HCT116 (cell line): ENCODE measurements at regions not wholly inside any gene's neighbourhood (a gene's known extent, or its start where the extent isn't known, plus 50 kb on each side); places are given as distances from the start of the nearest gene placed in this dataset.

ENCODE experiments used
- ATAC-seq: fragments of 200-7000 bp; cut with Tn5 transposase; 2 replicates; pipeline ENCODE4 v1.9.1; 2020; ENCODE audit warnings: mild to moderate bottlenecking, moderate library complexity
- BruUV-seq: library from RNA; stranded (reverse); fragments of 400-500 nt; replicated peaks from 2 replicates; lab custom pipeline; 2021; lab: Mats Ljungman, UMichigan
- CTCF ChIA-PET: fragments of 300-600 bp; sonication (Branson Sonifier 250); formaldehyde crosslinking; loops from one replicate; lab custom pipeline; 2021; ENCODE audit warnings: antibody characterized with exemption; lab: Charles Lee
- POLR2A ChIA-PET: fragments of 300-600, 350-600 bp; sonication (Branson Sonifier 250); formaldehyde crosslinking; loops from one replicate; lab custom pipeline; 2021; ENCODE audit warnings: antibody characterized with exemption; lab: Charles Lee
- RAD21 ChIA-PET, 2 experiments: fragments of 300-600 bp; sonication (Branson Sonifier 250); formaldehyde crosslinking; loops; one replicate each; lab custom pipeline; 2023; ENCODE audit warnings: low total read pairs in 2 of 2; ENCODE audit not compliant: uncharacterized antibody in 2 of 2, unreplicated experiment in 2 of 2, low non-redundant PET in 1 of 2; lab: Charles Lee
- DNase-seq: peaks from one replicate; pipeline ENCODE4 v3.0.0-alpha.2; 2010; ENCODE audit warnings: low read depth, low spot score
- H2AFZ ChIP-seq: fragments of 200-600 bp; shearing (Covaris generic), sonication (generic); 2 replicates; pipeline ENCODE4 v1.6.1; 2017; ENCODE audit warnings: low read depth, mixed run types, mixed read lengths, antibody characterized with exemption, low read length; ENCODE audit not compliant: poor library complexity, severe bottlenecking
- H3K27ac ChIP-seq: 2 replicates; pipeline ENCODE4 v1.5.1; 2012; ENCODE audit warnings: low read depth, low read length
- H3K27me3 ChIP-seq: fragments of 200-600 bp; sonication (generic); 2 replicates; pipeline ENCODE4 v1.6.1; 2016; ENCODE audit warnings: mixed run types, low read length, mixed read lengths; ENCODE audit not compliant: insufficient read depth
- H3K36me3 ChIP-seq, 2 experiments: fragments of 200-500 bp in 1 of 2; fragments of 200-600 bp in 1 of 2; sonication (Bioruptor generic) in 1 of 2; sonication (generic) in 1 of 2; 2 replicates each; pipeline versions ENCODE4 v1.5.1 to v1.6.1; 2014 to 2016; ENCODE audit warnings: low read length in 2 of 2, inconsistent platforms in 1 of 2, mixed read lengths in 1 of 2, mixed run types in 1 of 2; ENCODE audit not compliant: insufficient read depth in 2 of 2, control insufficient read depth in 1 of 2
- H3K4me1 ChIP-seq, 2 experiments: fragments of 200-600 bp in 1 of 2; sonication (generic) in 1 of 2; 2 replicates each; pipeline versions ENCODE4 v1.5.1 to v1.6.1; 2012 to 2017; ENCODE audit warnings: low read length in 2 of 2, inconsistent platforms in 1 of 2, mild to moderate bottlenecking in 1 of 2, mixed read lengths in 1 of 2, mixed run types in 1 of 2, moderate library complexity in 1 of 2; ENCODE audit not compliant: insufficient read depth in 2 of 2, control insufficient read depth in 1 of 2
- H3K4me2 ChIP-seq: fragments of 200-600 bp; sonication (generic); 2 replicates; pipeline ENCODE4 v1.6.1; 2017; ENCODE audit warnings: mixed run types, low read length, mixed read lengths
- H3K4me3 ChIP-seq, 2 experiments: fragments of 200-600 bp in 1 of 2; sonication (generic) in 1 of 2; replicated peaks in 1 of 2; 2 replicates each; pipeline ENCODE4 v1.5.1; 2011 to 2016; ENCODE audit warnings: low read length in 2 of 2, control low read depth in 1 of 2, low read depth in 1 of 2, mild to moderate bottlenecking in 1 of 2, mixed read lengths in 1 of 2, mixed run types in 1 of 2
- H3K79me2 ChIP-seq: fragments of 200-600 bp; sonication (generic); 2 replicates; pipeline ENCODE4 v1.6.1; 2017; ENCODE audit warnings: mild to moderate bottlenecking, mixed run types, low read length, moderate library complexity, mixed read lengths; ENCODE audit not compliant: insufficient read depth
- H3K9ac ChIP-seq: fragments of 200-600 bp; sonication (generic); 2 replicates; pipeline ENCODE4 v1.6.1; 2016; ENCODE audit warnings: low read length, mixed read lengths
- H3K9me2 ChIP-seq: fragments of 200-600 bp; sonication (generic), shearing (Covaris generic); 2 replicates; pipeline ENCODE4 v1.6.1; 2017; ENCODE audit warnings: mixed run types, mild to moderate bottlenecking, moderate library complexity; ENCODE audit not compliant: insufficient read depth
- H3K9me3 ChIP-seq, 2 experiments: fragments of 200-500 bp in 1 of 2; fragments of 200-600 bp in 1 of 2; sonication (Bioruptor generic) in 1 of 2; sonication (generic) in 1 of 2; 2 replicates each; pipeline ENCODE4 v1.6.1; 2014 to 2017; ENCODE audit warnings: low read length in 2 of 2, mixed read lengths in 2 of 2, inconsistent platforms in 1 of 2, low read depth in 1 of 2, mild to moderate bottlenecking in 1 of 2, mixed run types in 1 of 2, moderate library complexity in 1 of 2; ENCODE audit not compliant: control insufficient read depth in 1 of 2, insufficient read depth in 1 of 2
- H4K20me1 ChIP-seq: fragments of 200-600 bp; sonication (generic), shearing (Covaris generic); 2 replicates; pipeline ENCODE4 v1.6.1; 2017; ENCODE audit warnings: mixed run types, mild to moderate bottlenecking, moderate library complexity; ENCODE audit not compliant: insufficient read depth
- CBX3 ChIP-seq: IDR thresholded peaks from 2 replicates; pipeline ENCODE4 v1.6.1; 2012; ENCODE audit warnings: low read depth
- CEBPB ChIP-seq: IDR thresholded peaks from 2 replicates; pipeline ENCODE4 v1.6.1; 2012; ENCODE audit warnings: low read depth
- EGR1 ChIP-seq: IDR thresholded peaks from 2 replicates; pipeline ENCODE4 v1.6.1; 2012; ENCODE audit warnings: low read depth
- ELF1 ChIP-seq: IDR thresholded peaks from 2 replicates; pipeline ENCODE4 v1.6.1; 2012; ENCODE audit warnings: low read depth, borderline replicate concordance
- EZH2 ChIP-seq: fragments of 200-600 bp; sonication (generic); IDR thresholded peaks from 2 replicates; pipeline ENCODE4 v1.6.1; 2017; ENCODE audit warnings: antibody characterized with exemption, mixed run types
- EZH2phosphoT487 ChIP-seq: fragments of 200-600 bp; IDR thresholded peaks from 2 replicates; pipeline ENCODE4 v1.6.1; 2018; ENCODE audit warnings: antibody characterized with exemption, borderline replicate concordance
- FOSL1 ChIP-seq: IDR thresholded peaks from 2 replicates; pipeline ENCODE4 v1.6.1; 2012; ENCODE audit warnings: low read depth
- JUND ChIP-seq: IDR thresholded peaks from 2 replicates; pipeline ENCODE4 v1.6.1; 2012
- REST ChIP-seq: IDR thresholded peaks from 2 replicates; pipeline ENCODE4 v1.6.1; 2012; ENCODE audit warnings: low read depth
- SP1 ChIP-seq: IDR thresholded peaks from 2 replicates; pipeline ENCODE4 v1.6.1; 2012; ENCODE audit warnings: low read depth
- SRF ChIP-seq: IDR thresholded peaks from 2 replicates; pipeline ENCODE4 v1.6.1; 2012; ENCODE audit warnings: low read depth
- ZFX ChIP-seq: fragments of 450-650 bp; IDR thresholded peaks from 2 replicates; pipeline ENCODE4 v1.6.1; 2017
- intact Hi-C: fragments of 100-400 bp; cut with micrococcal nuclease; formaldehyde crosslinking; loops from 2 replicates; pipeline ENCODE4 v1.10.0; 2022

- ATAC-seq (no peak), DNase-seq (no peak)
- TF ChIP-seq CBX3 (no peak), SP1 (no peak), JUND (no peak), FOSL1 (no peak), EGR1 (no peak), CEBPB (no peak), REST (no peak), EZH2phosphoT487 (no peak), EZH2 (no peak), ELF1 (no peak), SRF (no peak), ZFX (no peak)
- no peak overlapping the region for H3K27ac ChIP-seq
- intact Hi-C loops, result no loop called here
- peaks cover 12 to 23% of the 10 kb centered on the region in 2 experiments for H3K4me1 ChIP-seq
- H3K27me3 ChIP-seq, result no peaks in the 10 kb centered on the region
- H3K9ac ChIP-seq, result no peak overlapping the region
- H2AFZ ChIP-seq, result no peak overlapping the region
- H3K9me3 ChIP-seq, result no peaks in the 10 kb centered on the region
- H3K36me3 ChIP-seq, result no peaks in the 10 kb centered on the region
- no peak overlapping the region for H3K4me3 ChIP-seq
- H4K20me1 ChIP-seq, result no peaks in the 10 kb centered on the region
- no peaks in the 10 kb centered on the region for H3K9me2 ChIP-seq
- ChIA-PET CTCF (no interaction called here), POLR2A (no interaction called here), RAD21 (no interaction called here)
- no TSS peak for BruUV-seq
- H3K79me2 ChIP-seq, result no peaks in the 10 kb centered on the region
- H3K4me2 ChIP-seq, result no peak overlapping the region
Observed at GRCh38 chr20:53809728-53810365, 216.2 kb upstream of the ZNF217 start.
